ENCODE measurements at regions not wholly inside any gene's neighbourhood (a gene's known extent, or its start where the extent isn't known, plus 50 kb on each side); places are given as distances from the start of the nearest gene placed in this dataset.
"Not testable (repeated sequence)": the region's sequence is repeated elsewhere in the genome, so short reads cannot be mapped to it uniquely, and the experiment has no call there.

- DNase-seq (ENCODE audit: low read depth in 2 of 2), result no peak
These were observed 59.2 kb upstream of the CSNK1A1L start for GRCh38 chr13:37164635-37165034.

- peak; percentile 58 to 67 for DNase-seq (ENCODE audit: low read depth in 2 of 2)
These were observed 58.3 kb upstream of the CSNK1A1L start for GRCh38 chr13:37163641-37164265.

- DNase-seq (ENCODE audit: low read depth in 2 of 2), result no peak
These were observed 53.0 kb upstream of the CSNK1A1L start for GRCh38 chr13:37158481-37158880.

- not testable (repeated sequence) for DNase-seq (ENCODE audit: low read depth in 2 of 2)
These were observed 50.2 kb upstream of the CSNK1A1L start for GRCh38 chr13:37155613-37156097.
